ENCODE measurements at regions not wholly inside any gene's neighbourhood (a gene's known extent, or its start where the extent isn't known, plus 50 kb on each side); places are given as distances from the start of the nearest gene placed in this dataset.

DNA sequence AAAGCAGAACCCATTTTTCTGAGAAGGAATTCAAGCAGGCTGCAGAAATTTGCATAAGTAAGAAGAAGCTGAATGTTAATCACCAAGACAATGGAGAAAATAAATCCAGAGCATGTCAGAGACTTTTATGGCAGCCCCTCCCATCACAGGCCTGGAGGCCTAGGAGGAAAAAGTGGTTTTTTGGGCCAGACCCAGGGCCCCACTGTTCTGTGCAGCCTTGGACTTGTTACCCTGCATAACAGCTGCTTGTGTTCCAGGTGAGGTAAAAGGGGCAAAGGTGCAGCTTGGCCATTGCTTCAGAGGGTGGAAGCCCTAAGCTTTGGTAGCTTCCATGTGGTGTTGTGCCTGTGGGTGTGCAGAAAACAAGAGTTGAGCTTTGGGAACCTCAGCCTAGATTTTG, 1516.2 kb upstream of the PCDH10 start:
- no peak for TF ChIP-seq EZH2phosphoT487 (IDR thresholded peaks at IDR 0.05; ENCODE audit: insufficient read depth, low read depth)
- no peak for TF ChIP-seq EZH2 (IDR thresholded peaks at IDR 0.05; ENCODE audit: insufficient read depth, poor library complexity, severe bottlenecking)

Data from GM23248 (cell line).